ENCODE measurements at regions not wholly inside any gene's neighbourhood (a gene's known extent, or its start where the extent isn't known, plus 50 kb on each side); places are given as distances from the start of the nearest gene placed in this dataset.

- H2BK5ac ChIP-seq (ENCODE audit: low read length), result no peak overlapping the region
- no peak overlapping the region for H3K23ac ChIP-seq (ENCODE audit: low read depth, low read length, poor library complexity)
- H3K14ac ChIP-seq (ENCODE audit: low read length), result no peak overlapping the region
- WGBS, 2 donors (ENCODE audit: extremely low coverage in 2 of 2, insufficient read length in 2 of 2, insufficient replicate concordance in 1 of 2), result no CpG with 5 or more reads among the region's 2 CpGs
- no peak overlapping the region for H4K91ac ChIP-seq (ENCODE audit: low read depth, low read length, poor library complexity)
- peaks cover 0 to 3% of the 10 kb centered on the region in 2 donors for H3K4me1 ChIP-seq (ENCODE audit: control insufficient read depth in 2 of 2, insufficient read depth in 1 of 2, low read depth in 1 of 2, low read length in 2 of 2)
- no peak overlapping the region for H3K4me2 ChIP-seq (ENCODE audit: insufficient read depth, low read length, poor library complexity, severe bottlenecking)
- H2BK12ac ChIP-seq (ENCODE audit: low read length), result no peak overlapping the region
- H2BK120ac ChIP-seq (ENCODE audit: low read depth, low read length), result no peak overlapping the region
- no peak overlapping the region for H2AFZ ChIP-seq (ENCODE audit: low read length)
- H3K79me1 ChIP-seq (ENCODE audit: low read depth, low read length), result no peaks in the 10 kb centered on the region
- no peaks in the 10 kb centered on the region for H3K36me3 ChIP-seq (replicated peaks in 1 of 2; ENCODE audit: control insufficient read depth in 2 of 2, insufficient read depth in 2 of 2, low read length in 2 of 2)
- no peak overlapping the region for H3K18ac ChIP-seq (ENCODE audit: low read length)
- H4K8ac ChIP-seq (ENCODE audit: low read depth, low read length), result no peak overlapping the region
- no peak overlapping the region for H3K4me3 ChIP-seq (ENCODE audit: low read length in 2 of 2)
- H2BK15ac ChIP-seq (ENCODE audit: low read length), result no peak overlapping the region
- no peaks in the 10 kb centered on the region for H3K27me3 ChIP-seq (ENCODE audit: control insufficient read depth in 3 of 3, insufficient read depth in 3 of 3, low read depth in 1 of 3, low read length in 3 of 3)
- H3K9ac ChIP-seq (ENCODE audit: low read depth, low read length, poor library complexity), result no peak overlapping the region
- no peak overlapping the region for H3K4ac ChIP-seq (ENCODE audit: low read length)
- H2AK5ac ChIP-seq (ENCODE audit: low read depth, low read length), result no peak overlapping the region
- H3K27ac ChIP-seq (replicated peaks; ENCODE audit: low read length), result no peak overlapping the region
- DNase-seq (ENCODE audit: low spot score), result no peak
- H3K9me3 ChIP-seq (replicated peaks in 1 of 2; ENCODE audit: control insufficient read depth in 2 of 2, insufficient read depth in 1 of 2, low read depth in 1 of 2, low read length in 2 of 2), result no peaks in the 10 kb centered on the region
These were observed 210.7 kb upstream of the SLC24A2 start for GRCh38 chr9:19999491-20000057.

GRCh38 chr9:19998823-19999455 lies 210.1 kb upstream of the SLC24A2 start:
- H2AK5ac ChIP-seq (ENCODE audit: low read depth, low read length), result no peak overlapping the region
- H4K8ac ChIP-seq (ENCODE audit: low read depth, low read length), result no peak overlapping the region
- H3K14ac ChIP-seq (ENCODE audit: low read length), result no peak overlapping the region
- H3K18ac ChIP-seq (ENCODE audit: low read length), result no peak overlapping the region
- no peak for DNase-seq (ENCODE audit: low spot score)
- H3K4ac ChIP-seq (ENCODE audit: low read length), result no peak overlapping the region
- no peak overlapping the region for H3K27ac ChIP-seq (replicated peaks; ENCODE audit: low read length)
- no peak overlapping the region for H3K4me2 ChIP-seq (ENCODE audit: insufficient read depth, low read length, poor library complexity, severe bottlenecking)
- H2BK15ac ChIP-seq (ENCODE audit: low read length), result no peak overlapping the region
- H3K27me3 ChIP-seq (ENCODE audit: control insufficient read depth in 3 of 3, insufficient read depth in 3 of 3, low read depth in 1 of 3, low read length in 3 of 3), result no peaks in the 10 kb centered on the region
- H3K36me3 ChIP-seq (replicated peaks in 1 of 2; ENCODE audit: control insufficient read depth in 2 of 2, insufficient read depth in 2 of 2, low read length in 2 of 2), result no peaks in the 10 kb centered on the region
- no peaks in the 10 kb centered on the region for H3K79me1 ChIP-seq (ENCODE audit: low read depth, low read length)
- no peak overlapping the region for H2BK120ac ChIP-seq (ENCODE audit: low read depth, low read length)
- peaks cover 0 to 3% of the 10 kb centered on the region in 2 donors for H3K4me1 ChIP-seq (ENCODE audit: control insufficient read depth in 2 of 2, insufficient read depth in 1 of 2, low read depth in 1 of 2, low read length in 2 of 2)
- WGBS, 2 donors (ENCODE audit: extremely low coverage in 2 of 2, insufficient read length in 2 of 2, insufficient replicate concordance in 1 of 2), result no CpG with 5 or more reads among the region's 3 CpGs
- no peaks in the 10 kb centered on the region for H3K9me3 ChIP-seq (replicated peaks in 1 of 2; ENCODE audit: control insufficient read depth in 2 of 2, insufficient read depth in 1 of 2, low read depth in 1 of 2, low read length in 2 of 2)
- H3K4me3 ChIP-seq (ENCODE audit: low read length in 2 of 2), result no peak overlapping the region
- H3K9ac ChIP-seq (ENCODE audit: low read depth, low read length, poor library complexity), result no peak overlapping the region
- H2AFZ ChIP-seq (ENCODE audit: low read length), result peak overlapping the region; percentile 67
- H4K91ac ChIP-seq (ENCODE audit: low read depth, low read length, poor library complexity), result no peak overlapping the region
- no peak overlapping the region for H3K23ac ChIP-seq (ENCODE audit: low read depth, low read length, poor library complexity)
- no peak overlapping the region for H2BK5ac ChIP-seq (ENCODE audit: low read length)
- no peak overlapping the region for H2BK12ac ChIP-seq (ENCODE audit: low read length)

GRCh38 chr9:19998153-19998552 lies 209.3 kb upstream of the SLC24A2 start:
- Histone ChIP-seq H3K4me3 (ENCODE audit: low read length in 2 of 2) (no peak overlapping the region), H2AFZ (ENCODE audit: low read length) (peak overlapping the region; percentile 67), H3K9me3 (replicated peaks in 1 of 2; ENCODE audit: control insufficient read depth in 2 of 2, insufficient read depth in 1 of 2, low read depth in 1 of 2, low read length in 2 of 2) (no peaks in the 10 kb centered on the region), H3K4me1 (ENCODE audit: control insufficient read depth in 2 of 2, insufficient read depth in 1 of 2, low read depth in 1 of 2, low read length in 2 of 2) (peaks cover 0 to 3% of the 10 kb centered on the region in 2 donors), H3K27ac (replicated peaks; ENCODE audit: low read length) (no peak overlapping the region), H3K4me2 (ENCODE audit: insufficient read depth, low read length, poor library complexity, severe bottlenecking) (no peak overlapping the region), H2BK12ac (ENCODE audit: low read length) (no peak overlapping the region), H3K4ac (ENCODE audit: low read length) (no peak overlapping the region), H2BK120ac (ENCODE audit: low read depth, low read length) (no peak overlapping the region), H2AK5ac (ENCODE audit: low read depth, low read length) (no peak overlapping the region), H3K23ac (ENCODE audit: low read depth, low read length, poor library complexity) (no peak overlapping the region), H3K18ac (ENCODE audit: low read length) (no peak overlapping the region), H4K91ac (ENCODE audit: low read depth, low read length, poor library complexity) (no peak overlapping the region), H3K9ac (ENCODE audit: low read depth, low read length, poor library complexity) (no peak overlapping the region), H2BK5ac (ENCODE audit: low read length) (no peak overlapping the region), H3K36me3 (replicated peaks in 1 of 2; ENCODE audit: control insufficient read depth in 2 of 2, insufficient read depth in 2 of 2, low read length in 2 of 2) (no peaks in the 10 kb centered on the region), H2BK15ac (ENCODE audit: low read length) (no peak overlapping the region), H4K8ac (ENCODE audit: low read depth, low read length) (no peak overlapping the region), H3K14ac (ENCODE audit: low read length) (no peak overlapping the region), H3K79me1 (ENCODE audit: low read depth, low read length) (no peaks in the 10 kb centered on the region), H3K27me3 (ENCODE audit: control insufficient read depth in 3 of 3, insufficient read depth in 3 of 3, low read depth in 1 of 3, low read length in 3 of 3) (no peaks in the 10 kb centered on the region)
- no CpG with 5 or more reads among the region's 2 CpGs for WGBS, 2 donors (ENCODE audit: extremely low coverage in 2 of 2, insufficient read length in 2 of 2, insufficient replicate concordance in 1 of 2)
- DNase-seq (ENCODE audit: low spot score), result no peak

GRCh38 chr9:19995619-19996018 lies 206.8 kb upstream of the SLC24A2 start:
- Histone ChIP-seq H3K36me3 (replicated peaks in 1 of 2; ENCODE audit: control insufficient read depth in 2 of 2, insufficient read depth in 2 of 2, low read length in 2 of 2) (no peaks in the 10 kb centered on the region), H3K4me2 (ENCODE audit: insufficient read depth, low read length, poor library complexity, severe bottlenecking) (no peak overlapping the region), H3K9ac (ENCODE audit: low read depth, low read length, poor library complexity) (no peak overlapping the region), H3K18ac (ENCODE audit: low read length) (no peak overlapping the region), H2AFZ (ENCODE audit: low read length) (no peak overlapping the region), H2BK5ac (ENCODE audit: low read length) (no peak overlapping the region), H2BK15ac (ENCODE audit: low read length) (no peak overlapping the region), H3K27me3 (ENCODE audit: control insufficient read depth in 3 of 3, insufficient read depth in 3 of 3, low read depth in 1 of 3, low read length in 3 of 3) (no peaks in the 10 kb centered on the region), H3K4ac (ENCODE audit: low read length) (no peak overlapping the region), H4K8ac (ENCODE audit: low read depth, low read length) (no peak overlapping the region), H3K4me3 (ENCODE audit: low read length in 2 of 2) (no peak overlapping the region), H3K79me1 (ENCODE audit: low read depth, low read length) (no peaks in the 10 kb centered on the region), H3K4me1 (ENCODE audit: control insufficient read depth in 2 of 2, insufficient read depth in 1 of 2, low read depth in 1 of 2, low read length in 2 of 2) (no peaks in the 10 kb centered on the region), H2AK5ac (ENCODE audit: low read depth, low read length) (no peak overlapping the region), H2BK12ac (ENCODE audit: low read length) (no peak overlapping the region), H3K27ac (replicated peaks; ENCODE audit: low read length) (no peak overlapping the region), H3K23ac (ENCODE audit: low read depth, low read length, poor library complexity) (no peak overlapping the region), H3K9me3 (replicated peaks in 1 of 2; ENCODE audit: control insufficient read depth in 2 of 2, insufficient read depth in 1 of 2, low read depth in 1 of 2, low read length in 2 of 2) (no peaks in the 10 kb centered on the region), H2BK120ac (ENCODE audit: low read depth, low read length) (no peak overlapping the region), H3K14ac (ENCODE audit: low read length) (no peak overlapping the region), H4K91ac (ENCODE audit: low read depth, low read length, poor library complexity) (peak overlapping the region; percentile 62)
- DNase-seq (ENCODE audit: low spot score), result no peak

Data from neuronal stem cell (in vitro differentiated cells).